Omental fat pad (tissue), 3 donors: ENCODE measurements at regions not wholly inside any gene's neighbourhood (a gene's known extent, or its start where the extent isn't known, plus 50 kb on each side); places are given as distances from the start of the nearest gene placed in this dataset.

Experiments used
- ATAC-seq: fragments of 150-250 bp; one replicate; pipeline ENCODE4 v1.9.1; 2016; ENCODE audit warnings: mild to moderate bottlenecking, moderate library complexity; ENCODE audit not compliant: low FRiP score
- DNase-seq: peaks from one replicate; pipeline ENCODE4 v3.0.0-alpha.2; 2019; ENCODE audit warnings: low spot score
- TF ChIP-seq, protein P1 (sequence below), 3 donors: fragments of 450-650 bp; IDR thresholded peaks; one replicate each; pipeline ENCODE4 v1.5.1; 2016 to 2017; ENCODE audit warnings: antibody characterized with exemption in 3 of 3, mild to moderate bottlenecking in 3 of 3, moderate library complexity in 2 of 3

DNA sequence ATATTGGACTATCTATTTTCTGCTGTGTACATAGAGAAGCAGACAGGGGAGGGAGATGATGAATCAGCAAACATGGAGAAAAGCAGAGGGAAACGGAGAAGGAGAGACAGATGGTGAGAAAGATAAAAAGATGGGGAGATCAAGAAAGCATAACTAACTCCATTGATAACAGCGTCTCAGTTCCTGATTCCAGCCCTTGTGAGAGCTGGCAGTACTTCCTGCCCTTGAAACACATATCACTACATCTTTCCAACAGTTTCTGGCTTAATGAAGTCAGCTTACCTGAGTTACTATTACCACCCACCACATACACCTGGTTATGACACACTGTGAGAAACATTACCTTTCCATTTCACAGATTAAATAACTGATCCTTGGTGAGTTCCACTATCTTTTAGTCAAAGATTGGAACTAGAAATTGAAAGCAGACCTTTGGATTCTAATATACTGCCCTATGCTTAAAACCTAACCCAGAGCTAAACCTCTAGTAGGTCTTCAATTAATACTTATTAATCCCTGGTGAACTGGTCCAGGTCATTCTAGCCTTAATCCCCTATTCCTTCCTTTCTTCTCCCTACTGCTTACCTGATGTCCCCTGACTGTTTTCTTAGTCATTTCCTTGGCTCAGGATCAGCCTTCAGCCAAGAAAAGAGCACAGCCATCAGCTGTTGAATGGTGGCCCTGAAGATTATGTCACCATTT lies 346.6 kb upstream of the CCL2 start:
- DNase-seq, result no peak
- TF ChIP-seq, protein P1, sequence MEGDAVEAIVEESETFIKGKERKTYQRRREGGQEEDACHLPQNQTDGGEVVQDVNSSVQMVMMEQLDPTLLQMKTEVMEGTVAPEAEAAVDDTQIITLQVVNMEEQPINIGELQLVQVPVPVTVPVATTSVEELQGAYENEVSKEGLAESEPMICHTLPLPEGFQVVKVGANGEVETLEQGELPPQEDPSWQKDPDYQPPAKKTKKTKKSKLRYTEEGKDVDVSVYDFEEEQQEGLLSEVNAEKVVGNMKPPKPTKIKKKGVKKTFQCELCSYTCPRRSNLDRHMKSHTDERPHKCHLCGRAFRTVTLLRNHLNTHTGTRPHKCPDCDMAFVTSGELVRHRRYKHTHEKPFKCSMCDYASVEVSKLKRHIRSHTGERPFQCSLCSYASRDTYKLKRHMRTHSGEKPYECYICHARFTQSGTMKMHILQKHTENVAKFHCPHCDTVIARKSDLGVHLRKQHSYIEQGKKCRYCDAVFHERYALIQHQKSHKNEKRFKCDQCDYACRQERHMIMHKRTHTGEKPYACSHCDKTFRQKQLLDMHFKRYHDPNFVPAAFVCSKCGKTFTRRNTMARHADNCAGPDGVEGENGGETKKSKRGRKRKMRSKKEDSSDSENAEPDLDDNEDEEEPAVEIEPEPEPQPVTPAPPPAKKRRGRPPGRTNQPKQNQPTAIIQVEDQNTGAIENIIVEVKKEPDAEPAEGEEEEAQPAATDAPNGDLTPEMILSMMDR (IDR thresholded peaks at IDR 0.05), result no peak
- no peak for ATAC-seq

DNA sequence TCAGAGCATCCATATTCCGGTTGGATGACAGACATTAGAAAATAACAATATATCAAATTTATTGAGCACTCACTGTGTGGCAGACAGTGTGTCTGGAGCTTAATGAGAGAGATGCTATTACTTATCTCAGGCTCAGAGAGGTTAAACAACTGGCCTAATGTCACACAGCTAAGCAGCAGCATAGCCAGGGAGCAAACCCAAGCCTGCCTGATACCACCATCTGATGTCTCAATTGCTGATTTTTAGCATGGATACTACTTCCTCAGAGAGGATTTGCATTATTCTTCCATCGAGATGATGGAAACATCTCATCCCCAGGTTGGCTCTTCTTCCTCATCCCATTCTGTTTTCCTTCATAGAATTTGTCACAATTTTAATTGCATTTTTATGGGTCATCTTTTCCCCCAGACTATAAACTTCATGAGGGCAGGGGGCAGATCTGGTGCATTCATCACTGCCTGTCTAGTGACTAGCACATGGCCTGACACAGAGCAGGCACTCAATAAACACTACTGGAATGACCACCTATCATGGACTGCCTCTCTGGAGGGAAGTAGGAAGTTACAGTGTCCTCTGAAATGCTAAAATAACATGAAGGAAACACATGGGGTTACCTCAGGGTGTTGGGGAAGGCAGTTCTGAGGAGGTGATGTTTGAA lies 344.8 kb upstream of the CCL2 start:
- TF ChIP-seq, protein P1 (IDR thresholded peaks at IDR 0.05), result no peak
- ATAC-seq, result no peak
- DNase-seq, result no peak

DNA sequence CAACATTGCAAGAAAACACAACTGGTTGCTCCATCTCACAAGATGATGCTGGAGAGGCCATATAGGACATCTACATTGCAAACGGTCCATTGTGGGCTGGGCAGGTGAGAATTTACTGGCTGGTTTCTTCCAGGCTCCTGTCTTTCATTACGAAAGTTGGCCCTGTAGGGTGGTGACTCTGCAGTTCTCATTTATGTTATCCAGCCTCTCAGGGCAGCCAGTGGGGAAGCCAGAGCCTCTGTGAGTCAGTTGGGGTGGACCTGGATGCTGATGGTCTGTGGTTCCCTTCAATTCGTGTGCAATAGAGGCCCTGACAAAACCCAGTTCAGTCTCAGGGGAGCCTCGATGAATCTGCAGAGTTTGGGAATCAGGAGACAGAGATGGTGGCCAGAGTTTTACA lies 341.0 kb upstream of the CCL2 start:
- ATAC-seq (no peak), DNase-seq (no peak)
- TF ChIP-seq, protein P1 (IDR thresholded peaks at IDR 0.05), result no peak

DNA sequence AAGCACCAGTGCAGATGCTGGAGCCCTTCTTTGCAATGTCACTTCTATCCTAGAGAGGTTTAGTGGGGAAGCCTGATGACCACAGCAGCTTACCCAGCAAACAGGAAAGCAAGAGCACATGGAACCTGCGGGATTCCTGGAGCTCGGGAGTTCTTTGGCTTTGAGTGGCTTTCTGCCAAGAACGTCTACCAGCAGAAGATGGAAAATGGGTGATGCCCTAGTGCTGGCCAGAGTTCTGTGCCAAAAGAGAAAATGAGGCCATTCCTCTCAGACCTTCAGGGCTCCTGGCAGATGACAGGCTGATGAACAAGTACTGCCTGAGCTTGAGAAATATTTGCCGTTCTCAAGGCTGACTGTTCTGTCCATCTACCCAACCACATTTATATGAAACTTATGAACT lies 332.1 kb upstream of the CCL2 start:
- TF ChIP-seq, protein P1 (IDR thresholded peaks at IDR 0.05), result no peak
- DNase-seq (no peak), ATAC-seq (no peak)

DNA sequence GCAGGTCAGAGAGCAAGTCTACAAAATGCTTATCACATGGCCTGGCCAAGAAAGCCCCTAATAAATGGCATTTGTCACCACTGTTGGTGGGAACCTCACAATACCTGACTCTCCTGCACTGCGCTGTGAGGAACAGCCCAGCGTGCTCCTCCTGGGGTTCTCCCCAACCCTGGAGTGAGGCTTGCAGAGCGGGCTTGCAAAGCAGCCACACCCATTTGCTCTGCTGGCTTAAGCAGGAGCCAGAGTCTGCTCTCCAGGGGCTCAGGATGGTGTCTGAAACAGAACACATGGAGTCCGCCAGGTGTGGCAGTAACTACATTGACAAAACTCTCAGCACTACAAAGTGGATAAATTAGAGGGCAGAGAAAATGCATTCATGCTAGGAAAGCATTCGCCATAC lies 331.0 kb upstream of the CCL2 start:
- no peak for ATAC-seq
- TF ChIP-seq, protein P1 (IDR thresholded peaks at IDR 0.05), result no peak
- no peak for DNase-seq

DNA sequence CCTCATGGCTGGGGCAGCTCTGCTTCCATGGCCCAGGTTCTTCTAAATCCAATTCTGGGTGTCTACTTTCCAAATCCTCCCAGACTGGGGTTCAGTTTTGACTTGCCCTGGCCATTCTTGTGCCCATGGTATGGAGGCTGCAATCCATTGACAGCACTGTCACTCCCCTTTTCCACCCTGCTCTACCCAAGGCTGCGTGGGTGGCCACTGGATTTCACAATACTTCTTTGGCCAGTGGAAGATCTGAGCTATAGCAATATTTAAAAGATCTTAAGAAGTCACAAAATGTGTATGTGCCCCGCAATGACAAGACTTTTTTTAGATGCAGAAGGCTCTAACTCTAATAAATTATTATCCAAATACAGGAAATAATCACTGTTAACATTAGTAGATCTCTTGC lies 329.4 kb upstream of the CCL2 start:
- ATAC-seq (no peak), DNase-seq (no peak)
- TF ChIP-seq, protein P1 (IDR thresholded peaks at IDR 0.05), result no peak

DNA sequence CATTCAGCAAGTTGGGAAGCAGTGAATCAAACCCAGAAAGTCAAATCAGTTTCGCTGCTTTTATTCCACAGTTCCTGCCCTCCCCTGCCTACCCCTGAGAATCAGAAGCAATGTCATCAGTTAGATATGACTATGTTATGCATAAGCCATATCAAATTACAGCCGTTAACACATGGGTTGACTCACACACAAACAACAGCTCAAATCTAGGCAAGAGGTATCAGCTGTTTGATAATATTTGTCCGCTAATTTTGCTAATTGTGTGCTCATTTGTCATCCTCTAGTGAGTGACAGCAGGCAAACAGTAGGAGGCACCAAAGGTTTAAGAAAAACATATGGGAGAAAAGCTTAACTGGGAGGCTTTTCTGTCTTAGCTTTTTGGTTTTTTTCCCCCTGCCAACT lies 327.4 kb upstream of the CCL2 start:
- TF ChIP-seq, protein P1 (IDR thresholded peaks at IDR 0.05), result no peak
- ATAC-seq, result no peak

More for the DNA sequence above, 327.4 kb upstream of the CCL2 start:
- no peak for DNase-seq
